NB4 (cell line): ENCODE measurements at regions not wholly inside any gene's neighbourhood (a gene's known extent, or its start where the extent isn't known, plus 50 kb on each side); places are given as distances from the start of the nearest gene placed in this dataset.

Source experiments
- POLR2A ChIP-seq: IDR thresholded peaks from 2 replicates; pipeline ENCODE4 v1.6.1; 2011; ENCODE audit warnings: mild to moderate bottlenecking; ENCODE audit not compliant: insufficient read length; ENCODE audit errors: extremely low read depth
- TF ChIP-seq, protein P1 (sequence below): IDR thresholded peaks from one replicate; pipeline ENCODE4 v1.5.1; 2012; ENCODE audit warnings: low read depth, low read length
- TF ChIP-seq, protein P2 (sequence below): IDR thresholded peaks from 2 replicates; pipeline ENCODE4 v1.6.1; 2011; ENCODE audit warnings: low read depth, low read length

DNA sequence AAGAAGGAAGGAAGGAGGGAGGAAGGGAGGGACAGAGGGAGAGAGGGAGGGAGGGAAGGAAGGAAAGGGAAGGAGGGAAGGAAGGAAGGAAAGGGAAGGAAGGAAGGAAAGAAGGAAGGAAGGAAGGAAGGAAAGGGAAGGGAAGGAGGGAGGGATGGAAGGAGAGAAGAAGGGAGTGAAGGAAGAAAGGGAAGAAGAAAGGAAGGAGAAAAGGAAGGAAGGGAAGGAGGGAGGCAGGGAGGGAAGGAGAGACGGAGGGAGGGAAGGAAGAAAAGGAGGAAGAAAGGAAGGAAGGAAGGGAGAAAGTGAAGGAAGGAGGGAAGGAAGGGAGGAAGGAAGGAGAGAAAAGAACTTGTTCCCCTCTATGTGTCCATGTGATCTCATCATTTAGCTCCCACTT, 465.0 kb downstream of the KCTD8 start:
- TF ChIP-seq POLR2A = no peak
- TF ChIP-seq, protein P1, sequence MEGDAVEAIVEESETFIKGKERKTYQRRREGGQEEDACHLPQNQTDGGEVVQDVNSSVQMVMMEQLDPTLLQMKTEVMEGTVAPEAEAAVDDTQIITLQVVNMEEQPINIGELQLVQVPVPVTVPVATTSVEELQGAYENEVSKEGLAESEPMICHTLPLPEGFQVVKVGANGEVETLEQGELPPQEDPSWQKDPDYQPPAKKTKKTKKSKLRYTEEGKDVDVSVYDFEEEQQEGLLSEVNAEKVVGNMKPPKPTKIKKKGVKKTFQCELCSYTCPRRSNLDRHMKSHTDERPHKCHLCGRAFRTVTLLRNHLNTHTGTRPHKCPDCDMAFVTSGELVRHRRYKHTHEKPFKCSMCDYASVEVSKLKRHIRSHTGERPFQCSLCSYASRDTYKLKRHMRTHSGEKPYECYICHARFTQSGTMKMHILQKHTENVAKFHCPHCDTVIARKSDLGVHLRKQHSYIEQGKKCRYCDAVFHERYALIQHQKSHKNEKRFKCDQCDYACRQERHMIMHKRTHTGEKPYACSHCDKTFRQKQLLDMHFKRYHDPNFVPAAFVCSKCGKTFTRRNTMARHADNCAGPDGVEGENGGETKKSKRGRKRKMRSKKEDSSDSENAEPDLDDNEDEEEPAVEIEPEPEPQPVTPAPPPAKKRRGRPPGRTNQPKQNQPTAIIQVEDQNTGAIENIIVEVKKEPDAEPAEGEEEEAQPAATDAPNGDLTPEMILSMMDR = no peak
- TF ChIP-seq, protein P2, sequence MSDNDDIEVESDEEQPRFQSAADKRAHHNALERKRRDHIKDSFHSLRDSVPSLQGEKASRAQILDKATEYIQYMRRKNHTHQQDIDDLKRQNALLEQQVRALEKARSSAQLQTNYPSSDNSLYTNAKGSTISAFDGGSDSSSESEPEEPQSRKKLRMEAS = no peak
